Activated CD8-positive, alpha-beta T cell treated with anti-CD3 and anti-CD28 coated beads, Interleukin-2, amount 10 ng/mL, durations not matched to agents 7 days and 5 days (primary cell): ENCODE measurements at regions not wholly inside any gene's neighbourhood (a gene's known extent, or its start where the extent isn't known, plus 50 kb on each side); places are given as distances from the start of the nearest gene placed in this dataset.

Experiments used
- ATAC-seq: fragments of 150-1000 bp; cut with Tn5 transposase; one replicate; pipeline ENCODE4 v1.10.0; 2021; ENCODE audit warnings: moderate library complexity
- CTCF ChIA-PET: fragments of 350-600 bp; sonication (Branson Sonifier 250); formaldehyde crosslinking; loops from one replicate; lab custom pipeline; 2021; ENCODE audit warnings: antibody characterized with exemption; lab: Charles Lee
- POLR2A ChIA-PET: fragments of 350-600 bp; sonication (Branson Sonifier 250); formaldehyde crosslinking; loops from one replicate; lab custom pipeline; 2021; ENCODE audit warnings: antibody characterized with exemption; lab: Charles Lee
- DNase-seq: peaks from one replicate; pipeline ENCODE4 v3.0.0-alpha.2; 2020
- H3K27ac Mint-ChIP-seq: one replicate; pipeline ENCODE4 v1.8.0; 2021; ENCODE audit warnings: mild to moderate bottlenecking, mixed read lengths
- H3K27me3 Mint-ChIP-seq: one replicate; pipeline ENCODE4 v1.8.0; 2021; ENCODE audit warnings: low read depth, mixed read lengths
- H3K36me3 Mint-ChIP-seq: one replicate; pipeline ENCODE4 v1.8.0; 2021; ENCODE audit warnings: low read depth, mixed read lengths
- H3K4me1 Mint-ChIP-seq: one replicate; pipeline ENCODE4 v1.8.0; 2021; ENCODE audit warnings: low read depth, mixed read lengths
- H3K4me3 Mint-ChIP-seq: one replicate; pipeline ENCODE4 v1.8.0; 2021; ENCODE audit warnings: mild to moderate bottlenecking, mixed read lengths
- H3K9me3 Mint-ChIP-seq: one replicate; pipeline ENCODE4 v1.8.0; 2022; ENCODE audit warnings: mixed read lengths; ENCODE audit not compliant: insufficient read depth

GRCh38 chr9:81852820-81853219 lies 75.4 kb upstream of the SPATA31D4 start:
- DNase-seq (no peak), ATAC-seq (no peak)
- ChIA-PET CTCF (no interaction called here), POLR2A (no interaction called here)
- no peaks in the 10 kb centered on the region for H3K4me1 Mint-ChIP-seq
- no peaks in the 10 kb centered on the region for H3K27me3 Mint-ChIP-seq
- H3K9me3 Mint-ChIP-seq = no peaks in the 10 kb centered on the region
- no peak overlapping the region for H3K27ac Mint-ChIP-seq
- no peak overlapping the region for H3K4me3 Mint-ChIP-seq
- H3K36me3 Mint-ChIP-seq = no peaks in the 10 kb centered on the region

- H3K4me1 Mint-ChIP-seq = no peaks in the 10 kb centered on the region
- H3K36me3 Mint-ChIP-seq = no peaks in the 10 kb centered on the region
- ATAC-seq (no peak), DNase-seq (no peak)
- ChIA-PET CTCF (no interaction called here), POLR2A (no interaction called here)
- H3K9me3 Mint-ChIP-seq = no peaks in the 10 kb centered on the region
- no peaks in the 10 kb centered on the region for H3K27me3 Mint-ChIP-seq
- no peak overlapping the region for H3K27ac Mint-ChIP-seq
- H3K4me3 Mint-ChIP-seq = no peak overlapping the region
Observed at GRCh38 chr9:81855538-81855937, 72.7 kb upstream of the SPATA31D4 start.

- H3K27me3 Mint-ChIP-seq = no peaks in the 10 kb centered on the region
- DNase-seq (no peak), ATAC-seq (no peak)
- no peaks in the 10 kb centered on the region for H3K36me3 Mint-ChIP-seq
- H3K4me1 Mint-ChIP-seq = no peaks in the 10 kb centered on the region
- H3K4me3 Mint-ChIP-seq = no peak overlapping the region
- CTCF ChIA-PET = no interaction called here
- H3K27ac Mint-ChIP-seq = no peak overlapping the region
- no peaks in the 10 kb centered on the region for H3K9me3 Mint-ChIP-seq
- POLR2A ChIA-PET = no interaction called here
Observed at GRCh38 chr9:81858657-81859430, 69.4 kb upstream of the SPATA31D4 start.

- Mint-ChIP-seq H3K27ac (no peak overlapping the region), H3K36me3 (no peaks in the 10 kb centered on the region), H3K9me3 (no peaks in the 10 kb centered on the region), H3K27me3 (no peaks in the 10 kb centered on the region), H3K4me1 (no peaks in the 10 kb centered on the region), H3K4me3 (no peak overlapping the region)
- DNase-seq (no peak), ATAC-seq (no peak)
- ChIA-PET CTCF (no interaction called here), POLR2A (no interaction called here)
Observed at GRCh38 chr9:81860581-81860980, 67.6 kb upstream of the SPATA31D4 start.

- no peaks in the 10 kb centered on the region for H3K4me1 Mint-ChIP-seq
- ATAC-seq (no peak), DNase-seq (no peak)
- ChIA-PET POLR2A (no interaction called here), CTCF (no interaction called here)
- H3K36me3 Mint-ChIP-seq = no peaks in the 10 kb centered on the region
- no peaks in the 10 kb centered on the region for H3K9me3 Mint-ChIP-seq
- no peaks in the 10 kb centered on the region for H3K27me3 Mint-ChIP-seq
- H3K27ac Mint-ChIP-seq = no peak overlapping the region
- no peak overlapping the region for H3K4me3 Mint-ChIP-seq
Observed at GRCh38 chr9:81861644-81862043, 66.6 kb upstream of the SPATA31D4 start.

GRCh38 chr9:81868145-81868544 lies 60.1 kb upstream of the SPATA31D4 start:
- Mint-ChIP-seq H3K4me1 (no peaks in the 10 kb centered on the region), H3K36me3 (no peaks in the 10 kb centered on the region), H3K4me3 (no peak overlapping the region), H3K27me3 (no peaks in the 10 kb centered on the region), H3K9me3 (no peaks in the 10 kb centered on the region), H3K27ac (no peak overlapping the region)
- no peak for ATAC-seq
- no peak for DNase-seq
- ChIA-PET CTCF (no interaction called here), POLR2A (no interaction called here)

GRCh38 chr9:81871695-81872094 lies 56.5 kb upstream of the SPATA31D4 start:
- no peak for ATAC-seq
- Mint-ChIP-seq H3K9me3 (no peaks in the 10 kb centered on the region), H3K4me1 (no peaks in the 10 kb centered on the region), H3K27ac (no peak overlapping the region), H3K27me3 (no peaks in the 10 kb centered on the region), H3K4me3 (no peak overlapping the region), H3K36me3 (no peaks in the 10 kb centered on the region)
- no peak for DNase-seq
- ChIA-PET CTCF (no interaction called here), POLR2A (no interaction called here)

GRCh38 chr9:81874250-81874649 lies 54.0 kb upstream of the SPATA31D4 start:
- no peak overlapping the region for H3K27ac Mint-ChIP-seq
- CTCF ChIA-PET = no interaction called here
- H3K27me3 Mint-ChIP-seq = no peaks in the 10 kb centered on the region
- no peaks in the 10 kb centered on the region for H3K4me1 Mint-ChIP-seq
- H3K4me3 Mint-ChIP-seq = no peak overlapping the region
- DNase-seq = no peak
- no peaks in the 10 kb centered on the region for H3K9me3 Mint-ChIP-seq
- POLR2A ChIA-PET = no interaction called here
- no peak for ATAC-seq
- H3K36me3 Mint-ChIP-seq = no peaks in the 10 kb centered on the region

GRCh38 chr9:81874931-81875330 lies 53.3 kb upstream of the SPATA31D4 start:
- ChIA-PET POLR2A (no interaction called here), CTCF (no interaction called here)
- H3K9me3 Mint-ChIP-seq = no peaks in the 10 kb centered on the region
- H3K4me3 Mint-ChIP-seq = no peak overlapping the region
- no peaks in the 10 kb centered on the region for H3K36me3 Mint-ChIP-seq
- DNase-seq (no peak), ATAC-seq (no peak)
- H3K27me3 Mint-ChIP-seq = no peaks in the 10 kb centered on the region
- H3K27ac Mint-ChIP-seq = no peak overlapping the region
- no peaks in the 10 kb centered on the region for H3K4me1 Mint-ChIP-seq

GRCh38 chr9:81877047-81877446 lies 51.2 kb upstream of the SPATA31D4 start:
- POLR2A ChIA-PET = no interaction called here
- CTCF ChIA-PET = no interaction called here
- H3K27ac Mint-ChIP-seq = no peak overlapping the region
- no peaks in the 10 kb centered on the region for H3K9me3 Mint-ChIP-seq
- ATAC-seq (no peak), DNase-seq (no peak)
- no peak overlapping the region for H3K4me3 Mint-ChIP-seq
- no peaks in the 10 kb centered on the region for H3K36me3 Mint-ChIP-seq
- no peaks in the 10 kb centered on the region for H3K4me1 Mint-ChIP-seq
- H3K27me3 Mint-ChIP-seq = no peaks in the 10 kb centered on the region
